ENCODE measurements at regions not wholly inside any gene's neighbourhood (a gene's known extent, or its start where the extent isn't known, plus 50 kb on each side); places are given as distances from the start of the nearest gene placed in this dataset.
A peak's percentile ranks its signal among the peaks of the same experiment; 100 is the strongest.

DNA sequence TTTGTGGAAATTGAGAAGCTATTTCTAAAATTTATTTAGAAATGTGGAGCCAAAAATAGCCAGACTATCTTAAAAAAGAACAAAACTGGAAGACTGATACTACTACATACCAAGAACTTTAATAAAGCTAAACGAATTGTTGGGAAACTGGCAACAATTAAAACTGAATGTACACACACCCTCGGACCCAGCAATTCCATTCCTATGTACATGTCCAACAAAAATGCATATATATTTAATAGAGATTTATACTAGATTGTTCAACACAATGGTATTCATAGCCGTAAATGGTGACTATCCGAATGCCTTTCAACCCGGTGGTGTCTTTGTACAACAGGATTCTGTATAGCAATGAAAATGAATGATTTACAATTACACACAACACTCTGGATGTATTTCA, 136.5 kb upstream of the RASGRP1 start:
- DNase-seq (ENCODE audit: low read depth) = no peak
- Histone ChIP-seq H3K4me3 (ENCODE audit: low read depth, low read length) (no peak overlapping the region), H3K36me3 (ENCODE audit: control insufficient read depth, insufficient read depth, low read length) (no peaks in the 10 kb centered on the region), H3K27me3 (ENCODE audit: control insufficient read depth, insufficient read depth, low read length) (no peaks in the 10 kb centered on the region)
- no peak for TF ChIP-seq CTCF (IDR thresholded peaks at IDR 0.05; ENCODE audit: insufficient read depth, low read length, poor library complexity, severe bottlenecking)

- TF ChIP-seq CTCF (IDR thresholded peaks at IDR 0.05; ENCODE audit: insufficient read depth, low read length, poor library complexity, severe bottlenecking) = no peak
- no peak for DNase-seq (ENCODE audit: low read depth)
- Histone ChIP-seq H3K4me3 (ENCODE audit: low read depth, low read length) (no peak overlapping the region), H3K27me3 (ENCODE audit: control insufficient read depth, insufficient read depth, low read length) (no peaks in the 10 kb centered on the region), H3K36me3 (ENCODE audit: control insufficient read depth, insufficient read depth, low read length) (no peaks in the 10 kb centered on the region)
Observed at GRCh38 chr15:38702178-38702912, 137.7 kb upstream of the RASGRP1 start.

GRCh38 chr15:38705436-38706219, 141.0 kb upstream of the RASGRP1 start:
- no peak for DNase-seq (ENCODE audit: low read depth)
- H3K36me3 ChIP-seq (ENCODE audit: control insufficient read depth, insufficient read depth, low read length) = no peaks in the 10 kb centered on the region
- H3K4me3 ChIP-seq (ENCODE audit: low read depth, low read length) = no peak overlapping the region
- TF ChIP-seq CTCF (IDR thresholded peaks at IDR 0.05; ENCODE audit: insufficient read depth, low read length, poor library complexity, severe bottlenecking) = no peak
- no peaks in the 10 kb centered on the region for H3K27me3 ChIP-seq (ENCODE audit: control insufficient read depth, insufficient read depth, low read length)

DNA sequence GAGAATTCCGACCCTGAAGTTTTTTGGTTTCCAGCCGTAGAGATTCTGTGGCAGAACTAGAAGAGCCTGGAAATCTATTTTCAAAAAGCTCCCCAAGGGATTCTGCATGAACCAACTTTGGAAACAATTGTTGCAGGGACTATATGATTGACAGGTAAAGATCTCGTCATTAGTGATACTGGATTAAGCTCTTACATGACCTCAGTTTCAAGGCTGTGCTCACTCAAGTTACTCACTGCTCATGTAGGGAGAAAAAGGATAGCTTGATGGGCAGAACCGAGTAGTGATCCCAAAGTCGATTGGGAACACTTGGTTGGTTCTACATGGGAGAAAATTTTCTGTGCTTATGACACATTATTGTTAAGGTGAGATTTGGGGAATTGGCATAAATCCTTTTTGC, 142.3 kb upstream of the RASGRP1 start:
- Histone ChIP-seq H3K4me3 (ENCODE audit: low read depth, low read length) (no peak overlapping the region), H3K27me3 (ENCODE audit: control insufficient read depth, insufficient read depth, low read length) (no peaks in the 10 kb centered on the region), H3K36me3 (ENCODE audit: control insufficient read depth, insufficient read depth, low read length) (no peaks in the 10 kb centered on the region)
- TF ChIP-seq CTCF (IDR thresholded peaks at IDR 0.05; ENCODE audit: insufficient read depth, low read length, poor library complexity, severe bottlenecking) = no peak
- no peak for DNase-seq (ENCODE audit: low read depth)

GRCh38 chr15:38707802-38708671, 143.4 kb upstream of the RASGRP1 start:
- peak; percentile 76 for TF ChIP-seq CTCF (IDR thresholded peaks at IDR 0.05; ENCODE audit: insufficient read depth, low read length, poor library complexity, severe bottlenecking)
- H3K27me3 ChIP-seq (ENCODE audit: control insufficient read depth, insufficient read depth, low read length) = no peaks in the 10 kb centered on the region
- no peak for DNase-seq (ENCODE audit: low read depth)

More at GRCh38 chr15:38707802-38708671, 143.4 kb upstream of the RASGRP1 start:
- Histone ChIP-seq H3K36me3 (ENCODE audit: control insufficient read depth, insufficient read depth, low read length) (no peaks in the 10 kb centered on the region), H3K4me3 (ENCODE audit: low read depth, low read length) (no peak overlapping the region)

All from kidney epithelial cell (primary cell).